ENCODE measurements at regions not wholly inside any gene's neighbourhood (a gene's known extent, or its start where the extent isn't known, plus 50 kb on each side); places are given as distances from the start of the nearest gene placed in this dataset.
"Not testable (repeated sequence)": the region's sequence is repeated elsewhere in the genome, so short reads cannot be mapped to it uniquely, and the experiment has no call there.

- no peak for DNase-seq (ENCODE audit: low read depth)
These were observed 579.4 kb upstream of the LRATD1 start for GRCh38 chr2:14053105-14053504.

GRCh38 chr2:14064346-14064745 is 568.2 kb upstream of the LRATD1 start:
- DNase-seq (ENCODE audit: low read depth) = no peak

- peak; percentile 71 for DNase-seq (ENCODE audit: low read depth)
These were observed 560.2 kb upstream of the LRATD1 start for GRCh38 chr2:14072338-14072737.

GRCh38 chr2:14074691-14075090 is 557.8 kb upstream of the LRATD1 start:
- DNase-seq (ENCODE audit: low read depth) = no peak

GRCh38 chr2:14079576-14079975 is 552.9 kb upstream of the LRATD1 start:
- no peak for DNase-seq (ENCODE audit: low read depth)

- peak; percentile 56 for DNase-seq (ENCODE audit: low read depth)
These were observed 551.0 kb upstream of the LRATD1 start for GRCh38 chr2:14081521-14081920.

- DNase-seq (ENCODE audit: low read depth) = no peak
These were observed 549.9 kb upstream of the LRATD1 start for GRCh38 chr2:14082640-14083039.

- DNase-seq (ENCODE audit: low read depth) = peak; percentile 40
These were observed 537.9 kb upstream of the LRATD1 start for GRCh38 chr2:14094592-14094991.

GRCh38 chr2:14099101-14099500 is 533.4 kb upstream of the LRATD1 start:
- not testable (repeated sequence) for DNase-seq (ENCODE audit: low read depth)

- DNase-seq (ENCODE audit: low read depth) = no peak
These were observed 518.2 kb upstream of the LRATD1 start for GRCh38 chr2:14114275-14114674.

- DNase-seq (ENCODE audit: low read depth) = no peak
These were observed 512.1 kb upstream of the LRATD1 start for GRCh38 chr2:14120376-14120775.

GRCh38 chr2:14123436-14124103 is 508.9 kb upstream of the LRATD1 start:
- no peak for DNase-seq (ENCODE audit: low read depth)

- DNase-seq (ENCODE audit: low read depth) = no peak
These were observed 506.8 kb upstream of the LRATD1 start for GRCh38 chr2:14125624-14126293.

- no peak for DNase-seq (ENCODE audit: low read depth)
These were observed 505.7 kb upstream of the LRATD1 start for GRCh38 chr2:14126846-14127245.

GRCh38 chr2:14127765-14128164 is 504.8 kb upstream of the LRATD1 start:
- no peak for DNase-seq (ENCODE audit: low read depth)

- no peak for DNase-seq (ENCODE audit: low read depth)
These were observed 500.1 kb upstream of the LRATD1 start for GRCh38 chr2:14132386-14132785.

- peak; percentile 24 for DNase-seq (ENCODE audit: low read depth)
These were observed 497.7 kb upstream of the LRATD1 start for GRCh38 chr2:14134771-14135170.

GRCh38 chr2:14136030-14136429 is 496.5 kb upstream of the LRATD1 start:
- DNase-seq (ENCODE audit: low read depth) = peak; percentile 23

GRCh38 chr2:14137643-14138042 is 494.9 kb upstream of the LRATD1 start:
- DNase-seq (ENCODE audit: low read depth) = no peak

- DNase-seq (ENCODE audit: low read depth) = no peak
These were observed 492.4 kb upstream of the LRATD1 start for GRCh38 chr2:14140009-14140550.

GRCh38 chr2:14143435-14143834 is 489.1 kb upstream of the LRATD1 start:
- no peak for DNase-seq (ENCODE audit: low read depth)

- DNase-seq (ENCODE audit: low read depth) = peak; percentile 68
These were observed 484.3 kb upstream of the LRATD1 start for GRCh38 chr2:14148216-14148615.

GRCh38 chr2:14157816-14158215 is 474.7 kb upstream of the LRATD1 start:
- no peak for DNase-seq (ENCODE audit: low read depth)

GRCh38 chr2:14180333-14180732 is 452.2 kb upstream of the LRATD1 start:
- no peak for DNase-seq (ENCODE audit: low read depth)

Data from ELR (cell line).